H1 (cell line): ENCODE measurements at regions not wholly inside any gene's neighbourhood (a gene's known extent, or its start where the extent isn't known, plus 50 kb on each side); places are given as distances from the start of the nearest gene placed in this dataset.

Experiments used
- CTCF ChIA-PET: fragments of 300-600 bp; sonication (Branson Sonifier 250); formaldehyde crosslinking; loops from one replicate; lab custom pipeline; 2021; ENCODE audit not compliant: partially characterized antibody; lab: Charles Lee
- POLR2A ChIA-PET: fragments of 300-600 bp; sonication (Branson Sonifier 250); formaldehyde crosslinking; loops from one replicate; lab custom pipeline; 2021; ENCODE audit warnings: inconsistent platforms; ENCODE audit not compliant: partially characterized antibody; lab: Charles Lee
- DNase-seq, 2 experiments: peaks; one replicate each; pipeline versions ENCODE4 v3.0.0 to v3.0.0-alpha.2; 2010 to 2022; ENCODE audit warnings: low spot score in 2 of 2, low read depth in 1 of 2, mixed read lengths in 1 of 2
- FAIRE-seq: peaks from 2 replicates; lab custom pipeline; 2011; peaks lifted over from hg19 to GRCh38; lab: Jason Lieb, UNC
- H2AFZ ChIP-seq: 2 replicates; pipeline ENCODE4 v1.8.1; 2012; ENCODE audit warnings: low read length, inconsistent platforms
- H2AK5ac ChIP-seq: 2 replicates; pipeline ENCODE4 v1.6.1; 2013; ENCODE audit warnings: low read depth, low read length
- H2BK120ac ChIP-seq: replicated peaks from 2 replicates; pipeline ENCODE3; 2013; ENCODE audit warnings: low read depth, low read length, inconsistent platforms
- H2BK12ac ChIP-seq: 2 replicates; pipeline ENCODE4 v1.6.1; 2013; ENCODE audit warnings: low read depth, low read length
- H2BK15ac ChIP-seq: 2 replicates; pipeline ENCODE4 v1.6.1; 2013; ENCODE audit warnings: low read length
- H2BK20ac ChIP-seq: 2 replicates; pipeline ENCODE4 v1.6.1; 2013; ENCODE audit warnings: low read length
- H2BK5ac ChIP-seq: 2 replicates; pipeline ENCODE4 v1.6.1; 2013; ENCODE audit warnings: low read depth, low read length
- H3K14ac ChIP-seq: 2 replicates; pipeline ENCODE4 v1.6.1; 2013; ENCODE audit warnings: inconsistent platforms; ENCODE audit not compliant: insufficient read length
- H3K18ac ChIP-seq: 2 replicates; pipeline ENCODE4 v1.6.1; 2013; ENCODE audit warnings: low read length; ENCODE audit errors: extremely low read depth
- H3K23ac ChIP-seq: 2 replicates; pipeline ENCODE4 v1.6.1; 2013; ENCODE audit warnings: inconsistent platforms; ENCODE audit not compliant: insufficient read length
- H3K23me2 ChIP-seq: 2 replicates; pipeline ENCODE4 v1.6.1; 2013; ENCODE audit warnings: low read depth, low read length
- H3K27ac ChIP-seq: 2 replicates; pipeline ENCODE4 v1.6.1; 2011; ENCODE audit warnings: low read depth, low read length, inconsistent platforms
- H3K27me3 ChIP-seq, 4 experiments: replicated peaks in 1 of 4; 1 replicate in 1 of 4; 2 replicates in 3 of 4; pipeline versions ENCODE4 v1.6.1 to v1.8.1; 2011 to 2013; ENCODE audit warnings: low read length in 3 of 4, mild to moderate bottlenecking in 3 of 4, inconsistent platforms in 2 of 4, mixed read lengths in 2 of 4, moderate library complexity in 1 of 4; ENCODE audit not compliant: control insufficient read depth in 3 of 4, insufficient read depth in 3 of 4; ENCODE audit errors: extremely low read depth in 1 of 4
- H3K36me3 ChIP-seq, 4 experiments: 2 replicates each; pipeline versions ENCODE4 v1.6.1 to v1.8.1; 2011 to 2013; ENCODE audit warnings: mild to moderate bottlenecking in 4 of 4, low read length in 3 of 4, moderate library complexity in 2 of 4, control low read depth in 1 of 4, inconsistent platforms in 1 of 4; ENCODE audit not compliant: insufficient read depth in 4 of 4, control insufficient read depth in 2 of 4
- H3K4ac ChIP-seq: replicated peaks from 2 replicates; pipeline ENCODE3; 2013; ENCODE audit warnings: low read length, low read depth, mixed read lengths, inconsistent platforms; ENCODE audit not compliant: insufficient read length
- H3K4me1 ChIP-seq, 4 experiments: replicated peaks in 1 of 4; 1 replicate in 1 of 4; 2 replicates in 3 of 4; pipeline versions ENCODE4 v1.6.1 to v1.8.1; 2011 to 2013; ENCODE audit warnings: low read length in 3 of 4, inconsistent platforms in 2 of 4, mixed read lengths in 1 of 4; ENCODE audit not compliant: insufficient read depth in 4 of 4, control insufficient read depth in 3 of 4
- H3K4me2 ChIP-seq, 2 experiments: 2 replicates each; pipeline versions ENCODE4 v1.6.1 to v1.8.1; 2011 to 2013; ENCODE audit warnings: low read depth in 2 of 2, low read length in 2 of 2, control low read depth in 1 of 2, inconsistent platforms in 1 of 2, mild to moderate bottlenecking in 1 of 2; ENCODE audit not compliant: insufficient read depth in 1 of 2
- H3K4me3 ChIP-seq, 4 experiments: fragments of 200-600, 300-600 bp in 1 of 4; sonication (generic), shearing (Covaris generic), sonication (Bioruptor Twin) in 1 of 4; 2 replicates each; pipeline versions ENCODE4 v1.5.1 to v1.8.1; 2011 to 2016; ENCODE audit warnings: low read length in 4 of 4, low read depth in 3 of 4, control low read depth in 2 of 4, inconsistent platforms in 2 of 4, mild to moderate bottlenecking in 2 of 4, mixed read lengths in 1 of 4, moderate library complexity in 1 of 4; ENCODE audit not compliant: insufficient read depth in 2 of 4; ENCODE audit errors: extremely low read depth in 1 of 4
- H3K56ac ChIP-seq: replicated peaks from 2 replicates; pipeline ENCODE3; 2013; ENCODE audit warnings: low read depth, mild to moderate bottlenecking, mixed read lengths, low read length, inconsistent platforms; ENCODE audit not compliant: insufficient read length
- H3K79me1 ChIP-seq: 2 replicates; pipeline ENCODE4 v1.6.1; 2013; ENCODE audit warnings: low read depth, low read length, control low read depth
- H3K79me2 ChIP-seq, 2 experiments: 2 replicates each; pipeline versions ENCODE4 v1.6.1 to v1.8.1; 2012 to 2013; ENCODE audit warnings: low read length in 2 of 2, mild to moderate bottlenecking in 2 of 2, inconsistent platforms in 1 of 2; ENCODE audit not compliant: insufficient read depth in 2 of 2, control insufficient read depth in 1 of 2
- H3K9ac ChIP-seq, 4 experiments: replicated peaks in 1 of 4; 1 replicate in 1 of 4; 2 replicates in 3 of 4; pipeline versions ENCODE4 v1.6.1 to v1.8.1; 2011 to 2013; ENCODE audit warnings: low read depth in 3 of 4, low read length in 3 of 4, control low read depth in 2 of 4, mild to moderate bottlenecking in 2 of 4, moderate library complexity in 2 of 4, inconsistent platforms in 1 of 4; ENCODE audit errors: extremely low read depth in 1 of 4
- H3K9me3 ChIP-seq, 2 experiments: 2 replicates each; pipeline versions ENCODE4 v1.6.1 to v1.8.1; 2012 to 2013; ENCODE audit warnings: mild to moderate bottlenecking in 2 of 2, moderate library complexity in 2 of 2, control low read depth in 1 of 2, inconsistent platforms in 1 of 2, low read depth in 1 of 2, low read length in 1 of 2, mixed read lengths in 1 of 2; ENCODE audit not compliant: insufficient read depth in 2 of 2
- H4K20me1 ChIP-seq, 2 experiments: replicated peaks in 1 of 2; 2 replicates each; pipeline versions ENCODE3 to v1.8.1; 2011 to 2013; ENCODE audit warnings: inconsistent platforms in 2 of 2, low read length in 2 of 2, mild to moderate bottlenecking in 1 of 2; ENCODE audit not compliant: insufficient read depth in 2 of 2, control insufficient read depth in 1 of 2
- H4K5ac ChIP-seq: 2 replicates; pipeline ENCODE4 v1.6.1; 2013; ENCODE audit warnings: low read length, low read depth, mixed read lengths, inconsistent platforms; ENCODE audit not compliant: insufficient read length
- H4K8ac ChIP-seq: 2 replicates; pipeline ENCODE4 v1.8.0; 2013; ENCODE audit warnings: mild to moderate bottlenecking, moderate library complexity, low read length, inconsistent platforms; ENCODE audit not compliant: insufficient read depth; ENCODE audit errors: extremely low read depth
- H4K91ac ChIP-seq: replicated peaks from 2 replicates; pipeline ENCODE3; 2013; ENCODE audit warnings: low read length, mixed read lengths, inconsistent platforms; ENCODE audit not compliant: insufficient read length
- ASH2L ChIP-seq: fragments of 200-600, 300-600 bp; sonication (generic); IDR thresholded peaks from one replicate; pipeline ENCODE4 v1.7.1; 2017; ENCODE audit warnings: low read length
- CBX5 ChIP-seq: fragments of 300-800, 300-1000 bp; sonication (generic); IDR thresholded peaks from 2 replicates; pipeline ENCODE4 v1.7.1; 2016; ENCODE audit warnings: antibody characterized with exemption, low read length, low read depth
- CBX8 ChIP-seq: fragments of 300-800, 300-1000 bp; sonication (generic); IDR thresholded peaks from 2 replicates; pipeline ENCODE4 v1.7.1; 2016; ENCODE audit warnings: low read depth, low read length, borderline replicate concordance
- EGR1 ChIP-seq: IDR thresholded peaks from 2 replicates; pipeline ENCODE4 v1.6.1; 2011; ENCODE audit warnings: low read depth, low read length, borderline replicate concordance
- EP300 ChIP-seq, 2 experiments: IDR thresholded peaks; 1 replicate in 1 of 2; 2 replicates in 1 of 2; pipeline ENCODE4 v1.6.1; 2011 to 2012; ENCODE audit warnings: low read depth in 2 of 2, low read length in 2 of 2, mild to moderate bottlenecking in 2 of 2, borderline replicate concordance in 1 of 2, inconsistent platforms in 1 of 2, moderate library complexity in 1 of 2
- FOSL1 ChIP-seq: IDR thresholded peaks from 2 replicates; pipeline ENCODE4 v1.6.1; 2011; ENCODE audit warnings: mild to moderate bottlenecking, low read depth, low read length, moderate library complexity; ENCODE audit not compliant: insufficient read depth
- HDAC6 ChIP-seq: IDR thresholded peaks from one replicate; pipeline ENCODE4 v1.7.1; 2012; ENCODE audit warnings: low read depth, mild to moderate bottlenecking, inconsistent platforms, low read length, moderate library complexity
- JUND ChIP-seq: IDR thresholded peaks from 2 replicates; pipeline ENCODE4 v1.6.1; 2011; ENCODE audit warnings: mild to moderate bottlenecking, improper control_type of control experiment, low read length
- POLR2A ChIP-seq, 2 experiments: IDR thresholded peaks; 1 replicate in 1 of 2; 2 replicates in 1 of 2; pipeline ENCODE4 v1.6.1; 2011; ENCODE audit warnings: low read depth in 2 of 2, low read length in 2 of 2, mild to moderate bottlenecking in 2 of 2; ENCODE audit errors: control extremely low read depth in 1 of 2
- POU5F1 ChIP-seq: IDR thresholded peaks from 2 replicates; pipeline ENCODE4 v1.6.1; 2011; ENCODE audit warnings: low read depth, mild to moderate bottlenecking, low read length, moderate library complexity
- RAD21 ChIP-seq, 2 experiments: IDR thresholded peaks in 1 of 2; conservative IDR thresholded peaks in 1 of 2; 2 replicates each; pipeline ENCODE4 v1.6.1; 2011; ENCODE audit warnings: low read depth in 2 of 2, low read length in 2 of 2, improper control_type of control experiment in 1 of 2, inconsistent platforms in 1 of 2, mild to moderate bottlenecking in 1 of 2, moderate library complexity in 1 of 2
- RXRA ChIP-seq: IDR thresholded peaks from 2 replicates; pipeline ENCODE4 v1.6.1; 2011; ENCODE audit warnings: low read depth, mild to moderate bottlenecking, low read length, moderate library complexity; ENCODE audit not compliant: insufficient read depth
- SIRT6 ChIP-seq: IDR thresholded peaks from one replicate; pipeline ENCODE4 v1.7.1; 2012; ENCODE audit warnings: low read length, inconsistent platforms
- SIX5 ChIP-seq: IDR thresholded peaks from 2 replicates; pipeline ENCODE4 v1.6.1; 2011; ENCODE audit warnings: mild to moderate bottlenecking, low read depth, low read length
- TAF1 ChIP-seq: IDR thresholded peaks from 2 replicates; pipeline ENCODE4 v1.6.1; 2011; ENCODE audit warnings: mild to moderate bottlenecking, low read depth, low read length
- YY1 ChIP-seq: IDR thresholded peaks from 2 replicates; pipeline ENCODE4 v1.6.1; 2011; ENCODE audit warnings: low read depth, mild to moderate bottlenecking, low read length
- WGBS, 2 experiments: shearing (Covaris generic) in 1 of 2; methylation state at CpG; one replicate each; pipeline versions ENCODE4 v1.1.6 to v1.1.7; 2013 to 2015; ENCODE audit warnings: low lambda C conversion rate in 2 of 2, mixed read lengths in 2 of 2, inconsistent platforms in 1 of 2, low coverage in 1 of 2, missing lambda C conversion rate in 1 of 2; ENCODE audit not compliant: insufficient replicate concordance in 2 of 2, insufficient coverage in 1 of 2, insufficient read length in 1 of 2; ENCODE audit errors: extremely low coverage in 1 of 2, missing lambda C conversion rate in 1 of 2; 5-methylcytosine and 5-hydroxymethylcytosine counted together

DNA sequence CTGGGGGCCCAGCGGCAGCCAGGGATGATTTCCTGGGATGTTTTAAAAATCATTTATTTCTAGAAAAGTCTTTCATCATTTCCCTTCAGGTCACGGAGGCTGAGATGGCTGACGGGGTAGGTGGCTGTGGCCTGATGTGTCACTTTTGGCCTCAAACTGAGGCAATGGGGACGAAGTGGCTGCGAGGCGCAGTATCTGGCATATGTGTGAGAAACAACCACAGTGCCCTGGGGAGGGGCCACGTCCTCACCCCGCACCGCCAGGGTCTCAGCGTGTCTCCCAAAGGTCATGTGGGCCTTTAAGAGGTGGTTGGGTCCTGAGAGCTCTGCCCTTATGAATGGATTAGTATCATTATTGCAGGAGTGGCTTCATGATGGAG lies 120.0 kb downstream of the CEBPB start:
- Histone ChIP-seq H3K4me3 (no peak overlapping the region), H2BK120ac (no peak overlapping the region), H3K4me1 (peaks cover 0 to 10% (median 5%) of the 10 kb centered on the region in 4 experiments; a peak in 5 of 7 replicates), H3K56ac (no peak overlapping the region), H2BK15ac (no peak overlapping the region), H4K8ac (peak overlapping the region; percentile 26), H3K27ac (no peak overlapping the region), H3K36me3 (no peaks in the 10 kb centered on the region), H4K5ac (no peak overlapping the region), H3K23me2 (no peaks in the 10 kb centered on the region), H3K14ac (no peak overlapping the region), H4K91ac (no peak overlapping the region), H2BK5ac (no peak overlapping the region), H3K9ac (no peak overlapping the region), H3K23ac (no peak overlapping the region), H3K4ac (no peak overlapping the region), H3K9me3 (no peaks in the 10 kb centered on the region), H3K18ac (no peak overlapping the region), H3K79me1 (no peaks in the 10 kb centered on the region), H3K27me3 (no peaks in the 10 kb centered on the region), H2AK5ac (no peak overlapping the region), H2BK20ac (no peak overlapping the region), H3K79me2 (no peaks in the 10 kb centered on the region), H3K4me2 (no peak overlapping the region), H2AFZ (no peak overlapping the region), H2BK12ac (no peak overlapping the region; the same call in 1 of the 2 replicates), H4K20me1 (no peaks in the 10 kb centered on the region)
- POLR2A ChIA-PET, result interaction anchor here (2.0 kb wide), 1 partner anchor 18 kb away, joined by 6 read pairs; no protein-coding TSS in a partner anchor
- DNase-seq (no peak), FAIRE-seq (no peak)
- WGBS, 2 experiments, result 97% methylated on average over 7 of the region's 10 CpGs; no CpG with 5 or more reads in 1 of the 2 experiments
- CTCF ChIA-PET, result interaction anchor here (1.0 to 1.1 kb wide), 2 partner anchors 11 to 29 kb away, joined by 3 to 4 read pairs; no protein-coding TSS in a partner anchor
- no peak for TF ChIP-seq EGR1
- no peak for TF ChIP-seq JUND
- TF ChIP-seq SIRT6, result no peak
- TF ChIP-seq CBX8, result no peak
- no peak for TF ChIP-seq EP300 (IDR thresholded peaks at IDR 0.05; ENCODE audit: borderline replicate concordance in 1 of 2, low read depth in 2 of 2, low read length in 2 of 2)
- TF ChIP-seq ASH2L, result no peak
- TF ChIP-seq TAF1, result no peak
- TF ChIP-seq YY1, result no peak
- TF ChIP-seq HDAC6, result no peak
- TF ChIP-seq FOSL1, result no peak
- no peak for TF ChIP-seq POU5F1
- TF ChIP-seq RAD21 (IDR thresholded peaks at IDR 0.05 in 1 of 2, conservative IDR thresholded peaks at IDR 0.05 in 1 of 2; ENCODE audit: low read depth in 2 of 2, low read length in 2 of 2), result no peak
- TF ChIP-seq SIX5, result no peak
- TF ChIP-seq RXRA, result no peak
- no peak for TF ChIP-seq POLR2A (IDR thresholded peaks at IDR 0.05; ENCODE audit: control extremely low read depth in 1 of 2, low read depth in 2 of 2, low read length in 2 of 2)
- no peak for TF ChIP-seq CBX5
